ENCODE measurements at regions not wholly inside any gene's neighbourhood (a gene's known extent, or its start where the extent isn't known, plus 50 kb on each side); places are given as distances from the start of the nearest gene placed in this dataset.
A peak's percentile ranks its signal among the peaks of the same experiment; 100 is the strongest.

DNA sequence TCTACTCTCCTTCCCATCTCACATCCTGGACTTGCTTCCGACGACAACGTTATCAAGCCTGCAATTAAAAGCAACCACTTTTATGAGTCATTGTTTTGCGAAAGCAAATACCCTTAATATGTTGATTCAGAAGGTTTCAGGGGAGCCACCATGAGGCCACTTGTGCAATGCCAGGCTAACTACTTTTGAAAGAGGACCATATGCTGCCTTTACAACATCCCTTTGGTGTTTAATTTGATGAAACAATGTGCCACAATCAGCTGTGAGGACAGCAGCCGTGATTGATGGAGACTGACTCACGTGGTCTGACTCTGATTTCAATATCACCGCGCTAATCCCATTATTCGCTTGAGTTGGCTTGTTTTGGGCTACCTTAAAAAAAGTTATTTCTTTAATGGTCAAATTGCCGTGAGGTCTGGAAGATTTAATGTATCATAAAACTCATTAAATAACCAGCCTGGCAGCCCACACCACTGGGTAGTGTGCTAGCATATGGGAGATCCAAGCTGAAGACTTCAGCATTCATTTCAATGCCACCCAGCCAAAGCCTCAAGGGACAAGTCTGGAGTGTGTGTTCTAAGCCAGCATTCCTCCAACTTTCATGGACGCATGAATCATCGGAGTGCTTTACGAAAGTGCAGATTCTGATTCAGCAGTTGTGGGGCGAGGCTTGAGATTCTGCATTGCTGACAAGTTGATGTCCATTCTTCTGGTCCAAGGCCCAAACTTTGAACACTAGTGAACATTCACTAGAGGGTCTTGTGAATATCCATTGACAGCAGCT, 73.3 kb upstream of the PAXBP1 start:
- Histone ChIP-seq H4K8ac (ENCODE audit: low read depth in 2 of 2, low read length in 2 of 2) (no peak overlapping the region), H3K4ac (ENCODE audit: low read depth, low read length) (no peak overlapping the region), H3K27me3 (ENCODE audit: control insufficient read depth, insufficient read depth, low read length) (peaks cover 11% of the 10 kb centered on the region), H2AFZ (replicated peaks; ENCODE audit: low read length, poor library complexity) (no peak overlapping the region), H2AK5ac (ENCODE audit: low read depth, low read length) (no peak overlapping the region), H2BK15ac (ENCODE audit: low read depth, low read length) (no peak overlapping the region), H3K36me3 (ENCODE audit: control insufficient read depth, insufficient read depth, low read length) (no peaks in the 10 kb centered on the region), H2BK20ac (ENCODE audit: low read depth, low read length) (no peak overlapping the region), H3K56ac (ENCODE audit: extremely low read depth, insufficient read depth, low read length) (no peak overlapping the region), H4K91ac (ENCODE audit: insufficient read depth, low read depth, low read length) (no peak overlapping the region), H2BK5ac (ENCODE audit: low read depth, low read length, poor library complexity, severe bottlenecking) (no peak overlapping the region), H4K20me1 (ENCODE audit: insufficient read depth, low read length) (no peaks in the 10 kb centered on the region), H3K23ac (ENCODE audit: low read depth, low read length) (no peak overlapping the region), H3K9me1 (ENCODE audit: insufficient read depth, low read length) (no peaks in the 10 kb centered on the region; the same call in 1 of the 2 replicates), H3K9me3 (ENCODE audit: control insufficient read depth, insufficient read depth, low read length) (no peaks in the 10 kb centered on the region), H3K4me1 (ENCODE audit: control insufficient read depth, insufficient read depth, low read length) (no peaks in the 10 kb centered on the region), H2BK120ac (ENCODE audit: low read depth, low read length) (no peak overlapping the region), H3K4me3 (ENCODE audit: insufficient read depth, low read depth, low read length) (no peak overlapping the region), H2AK9ac (replicated peaks; ENCODE audit: low read depth, low read length, poor library complexity) (peak overlapping the region; percentile 26), H3K4me2 (ENCODE audit: low read depth, low read length) (no peak overlapping the region), H3K79me1 (ENCODE audit: low read depth in 1 of 2, low read length in 2 of 2) (no peaks in the 10 kb centered on the region), H4K5ac (ENCODE audit: low read depth, low read length) (no peak overlapping the region), H3K18ac (ENCODE audit: low read depth, low read length) (no peak overlapping the region), H3K14ac (replicated peaks; ENCODE audit: low read depth, low read length) (no peak overlapping the region), H3K27ac (ENCODE audit: insufficient read depth, low read length) (no peak overlapping the region), H3K9ac (ENCODE audit: low read depth, low read length) (no peak overlapping the region)
- WGBS, 2 experiments (ENCODE audit: extremely low coverage in 2 of 2, insufficient read length in 1 of 2): no CpG with 5 or more reads among the region's 14 CpGs
- peak; percentile 8; the same call in 1 of the 2 replicates for TF ChIP-seq MAFK (IDR thresholded peaks at IDR 0.05; ENCODE audit: low read depth, low read length)
- no peak for TF ChIP-seq POLR2A (IDR thresholded peaks at IDR 0.05; ENCODE audit: low read depth, low read length)
- intact Hi-C loops (cut with micrococcal nuclease): no loop called here
- ChIA-PET POLR2A (ENCODE audit: unreplicated experiment) (no interaction called here), CTCF (no interaction called here)
- in situ Hi-C loops (cut with MboI; ENCODE audit: low sequenced_read_pairs): loop anchor here (25.0 kb wide), 1 partner anchor 592 kb away; no protein-coding TSS in a partner anchor
- no TSS peak for BruUV-seq (replicated peaks)
- ATAC-seq (ENCODE audit: low read depth) (peak; percentile 48), DNase-seq (peak; percentile 43)
- dilution Hi-C loops (cut with HindIII; ENCODE audit: low sequenced_read_pairs, unreplicated experiment): no loop called here

Data from IMR-90 (cell line).